WTC11 (cell line): ENCODE measurements at regions not wholly inside any gene's neighbourhood (a gene's known extent, or its start where the extent isn't known, plus 50 kb on each side); places are given as distances from the start of the nearest gene placed in this dataset.

ENCODE experiments used
- ATF3 ChIP-seq: sonication (generic); formaldehyde crosslinking; conservative IDR thresholded peaks from 2 replicates; pipeline ENCODE4 v1.8.1; 2022; ENCODE audit warnings: mild to moderate bottlenecking, missing genetic modification reagents
- CTCF ChIP-seq: fragments of 200-600 bp; IDR thresholded peaks from 2 replicates; pipeline ENCODE4 v1.8.0; 2022; ENCODE audit warnings: antibody characterized with exemption
- FOXK1 ChIP-seq: sonication (generic); formaldehyde crosslinking; IDR thresholded peaks from 2 replicates; pipeline ENCODE4 v1.8.0; 2022; ENCODE audit warnings: mild to moderate bottlenecking, moderate library complexity, missing genetic modification reagents
- NFATC4 ChIP-seq: fragments of 250-450 bp; sonication (Bioruptor Pico); IDR thresholded peaks from 2 replicates; pipeline ENCODE4 v1.9.0; 2021; ENCODE audit warnings: mild to moderate bottlenecking
- PRDM15 ChIP-seq: sonication (generic); formaldehyde crosslinking; IDR thresholded peaks from 2 replicates; pipeline ENCODE4 v1.8.0; 2022; ENCODE audit warnings: missing genetic modification reagents
- SP1 ChIP-seq: sonication (generic); formaldehyde crosslinking; conservative IDR thresholded peaks from 2 replicates; pipeline ENCODE4 v1.8.1; 2022; ENCODE audit warnings: missing genetic modification reagents
- ZBTB43 ChIP-seq: sonication (generic); formaldehyde crosslinking; IDR thresholded peaks from 2 replicates; pipeline ENCODE4 v1.8.1; 2023; ENCODE audit warnings: mild to moderate bottlenecking, missing genetic modification reagents
- ZMAT4 ChIP-seq: fragments of 250-450 bp; sonication (Bioruptor Pico); IDR thresholded peaks from 2 replicates; pipeline ENCODE4 v1.9.0; 2021; ENCODE audit warnings: mild to moderate bottlenecking
- TF ChIP-seq, protein P1 (sequence below): sonication (generic); formaldehyde crosslinking; IDR thresholded peaks from 2 replicates; pipeline ENCODE4 v1.8.0; 2022; ENCODE audit warnings: mild to moderate bottlenecking, missing genetic modification reagents
- TF ChIP-seq, protein P2 (sequence below): sonication (generic); formaldehyde crosslinking; IDR thresholded peaks from 2 replicates; pipeline ENCODE4 v1.8.1; 2023; ENCODE audit warnings: mild to moderate bottlenecking, missing genetic modification reagents, moderate library complexity
- TF ChIP-seq, protein P3 (sequence below): sonication (generic); formaldehyde crosslinking; IDR thresholded peaks from 2 replicates; pipeline ENCODE4 v1.8.1; 2022; ENCODE audit warnings: missing genetic modification reagents, borderline replicate concordance

DNA sequence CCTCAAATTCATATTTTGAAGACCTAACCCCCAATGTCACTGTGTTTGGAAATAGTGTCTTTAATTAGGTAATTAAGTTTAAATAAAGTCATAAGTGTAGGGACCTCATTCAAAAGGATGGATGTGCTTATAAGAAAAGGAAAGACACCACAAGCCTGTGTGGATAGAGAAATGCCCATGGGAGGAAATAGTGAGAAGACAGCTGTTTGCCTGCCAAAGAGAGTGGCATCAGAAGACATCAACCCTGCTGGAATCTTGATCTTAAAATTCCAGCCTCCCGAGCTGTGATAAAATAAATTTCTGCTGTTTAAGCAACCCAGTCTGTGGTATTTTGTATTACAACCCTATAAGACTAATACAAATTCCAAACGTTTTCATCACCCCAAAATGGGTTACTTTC lies 1867.9 kb upstream of the NUDT12 start:
- TF ChIP-seq NFATC4 (CRISPR knock-in tag): no peak
- TF ChIP-seq ZMAT4 (CRISPR knock-in tag): no peak
- TF ChIP-seq CTCF: no peak
- TF ChIP-seq ATF3 (CRISPR knock-in tag): no peak
- TF ChIP-seq PRDM15: no peak
- TF ChIP-seq, protein P1, sequence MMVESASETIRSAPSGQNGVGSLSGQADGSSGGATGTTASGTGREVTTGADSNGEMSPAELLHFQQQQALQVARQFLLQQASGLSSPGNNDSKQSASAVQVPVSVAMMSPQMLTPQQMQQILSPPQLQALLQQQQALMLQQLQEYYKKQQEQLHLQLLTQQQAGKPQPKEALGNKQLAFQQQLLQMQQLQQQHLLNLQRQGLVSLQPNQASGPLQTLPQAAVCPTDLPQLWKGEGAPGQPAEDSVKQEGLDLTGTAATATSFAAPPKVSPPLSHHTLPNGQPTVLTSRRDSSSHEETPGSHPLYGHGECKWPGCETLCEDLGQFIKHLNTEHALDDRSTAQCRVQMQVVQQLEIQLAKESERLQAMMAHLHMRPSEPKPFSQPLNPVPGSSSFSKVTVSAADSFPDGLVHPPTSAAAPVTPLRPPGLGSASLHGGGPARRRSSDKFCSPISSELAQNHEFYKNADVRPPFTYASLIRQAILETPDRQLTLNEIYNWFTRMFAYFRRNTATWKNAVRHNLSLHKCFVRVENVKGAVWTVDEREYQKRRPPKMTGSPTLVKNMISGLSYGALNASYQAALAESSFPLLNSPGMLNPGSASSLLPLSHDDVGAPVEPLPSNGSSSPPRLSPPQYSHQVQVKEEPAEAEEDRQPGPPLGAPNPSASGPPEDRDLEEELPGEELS (CRISPR knock-in tag): no peak
- no peak for TF ChIP-seq SP1
- TF ChIP-seq, protein P2, sequence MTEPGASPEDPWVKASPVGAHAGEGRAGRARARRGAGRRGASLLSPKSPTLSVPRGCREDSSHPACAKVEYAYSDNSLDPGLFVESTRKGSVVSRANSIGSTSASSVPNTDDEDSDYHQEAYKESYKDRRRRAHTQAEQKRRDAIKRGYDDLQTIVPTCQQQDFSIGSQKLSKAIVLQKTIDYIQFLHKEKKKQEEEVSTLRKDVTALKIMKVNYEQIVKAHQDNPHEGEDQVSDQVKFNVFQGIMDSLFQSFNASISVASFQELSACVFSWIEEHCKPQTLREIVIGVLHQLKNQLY (CRISPR knock-in tag): no peak
- no peak for TF ChIP-seq FOXK1 (CRISPR knock-in tag)
- no peak for TF ChIP-seq ZBTB43 (CRISPR knock-in tag)
- TF ChIP-seq, protein P3, sequence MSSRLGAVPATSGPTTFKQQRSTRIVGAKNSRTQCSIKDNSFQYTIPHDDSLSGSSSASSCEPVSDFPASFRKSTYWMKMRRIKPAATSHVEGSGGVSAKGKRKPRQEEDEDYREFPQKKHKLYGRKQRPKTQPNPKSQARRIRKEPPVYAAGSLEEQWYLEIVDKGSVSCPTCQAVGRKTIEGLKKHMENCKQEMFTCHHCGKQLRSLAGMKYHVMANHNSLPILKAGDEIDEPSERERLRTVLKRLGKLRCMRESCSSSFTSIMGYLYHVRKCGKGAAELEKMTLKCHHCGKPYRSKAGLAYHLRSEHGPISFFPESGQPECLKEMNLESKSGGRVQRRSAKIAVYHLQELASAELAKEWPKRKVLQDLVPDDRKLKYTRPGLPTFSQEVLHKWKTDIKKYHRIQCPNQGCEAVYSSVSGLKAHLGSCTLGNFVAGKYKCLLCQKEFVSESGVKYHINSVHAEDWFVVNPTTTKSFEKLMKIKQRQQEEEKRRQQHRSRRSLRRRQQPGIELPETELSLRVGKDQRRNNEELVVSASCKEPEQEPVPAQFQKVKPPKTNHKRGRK (CRISPR knock-in tag): no peak
